SU-DHL-6 (cell line): ENCODE measurements at regions not wholly inside any gene's neighbourhood (a gene's known extent, or its start where the extent isn't known, plus 50 kb on each side); places are given as distances from the start of the nearest gene placed in this dataset.

ENCODE experiments used
- EZH2phosphoT487 ChIP-seq: fragments of 200-600 bp; sonication (generic), shearing (Covaris generic); conservative IDR thresholded peaks from 2 replicates; pipeline ENCODE4 v1.6.1; 2018; ENCODE audit warnings: mild to moderate bottlenecking, antibody characterized with exemption, low read length, moderate library complexity, mixed read lengths
- TF ChIP-seq, protein P1 (sequence below): fragments of 200-600 bp; sonication (generic); IDR thresholded peaks from one replicate; pipeline ENCODE4 v1.5.1; 2017; ENCODE audit warnings: antibody characterized with exemption, mild to moderate bottlenecking, low read length, moderate library complexity; ENCODE audit not compliant: insufficient read depth, poor library complexity, severe bottlenecking

DNA sequence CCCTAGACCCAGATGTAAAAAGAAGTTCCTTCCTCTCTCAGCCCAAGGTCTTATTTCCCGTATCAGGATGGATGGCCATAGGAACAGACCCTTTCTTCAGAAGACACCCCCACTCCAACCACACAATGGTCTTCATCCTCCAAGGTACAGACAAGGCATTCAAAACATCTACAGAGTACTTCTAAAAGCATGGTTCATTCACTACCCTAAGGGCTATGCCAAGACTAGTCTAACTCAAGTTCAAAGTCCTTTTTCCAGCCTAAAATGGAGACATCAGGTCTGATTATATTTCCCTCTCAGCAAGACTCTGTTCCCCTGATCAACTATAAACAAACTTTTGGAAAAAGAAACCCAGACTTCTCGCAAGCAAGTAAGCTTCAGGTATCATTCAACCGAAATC is 388.9 kb downstream of the NPIPA8 start:
- TF ChIP-seq, protein P1, sequence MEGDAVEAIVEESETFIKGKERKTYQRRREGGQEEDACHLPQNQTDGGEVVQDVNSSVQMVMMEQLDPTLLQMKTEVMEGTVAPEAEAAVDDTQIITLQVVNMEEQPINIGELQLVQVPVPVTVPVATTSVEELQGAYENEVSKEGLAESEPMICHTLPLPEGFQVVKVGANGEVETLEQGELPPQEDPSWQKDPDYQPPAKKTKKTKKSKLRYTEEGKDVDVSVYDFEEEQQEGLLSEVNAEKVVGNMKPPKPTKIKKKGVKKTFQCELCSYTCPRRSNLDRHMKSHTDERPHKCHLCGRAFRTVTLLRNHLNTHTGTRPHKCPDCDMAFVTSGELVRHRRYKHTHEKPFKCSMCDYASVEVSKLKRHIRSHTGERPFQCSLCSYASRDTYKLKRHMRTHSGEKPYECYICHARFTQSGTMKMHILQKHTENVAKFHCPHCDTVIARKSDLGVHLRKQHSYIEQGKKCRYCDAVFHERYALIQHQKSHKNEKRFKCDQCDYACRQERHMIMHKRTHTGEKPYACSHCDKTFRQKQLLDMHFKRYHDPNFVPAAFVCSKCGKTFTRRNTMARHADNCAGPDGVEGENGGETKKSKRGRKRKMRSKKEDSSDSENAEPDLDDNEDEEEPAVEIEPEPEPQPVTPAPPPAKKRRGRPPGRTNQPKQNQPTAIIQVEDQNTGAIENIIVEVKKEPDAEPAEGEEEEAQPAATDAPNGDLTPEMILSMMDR: no peak
- TF ChIP-seq EZH2phosphoT487: no peak
